HG02571 (cell line): ENCODE measurements at regions not wholly inside any gene's neighbourhood (a gene's known extent, or its start where the extent isn't known, plus 50 kb on each side); places are given as distances from the start of the nearest gene placed in this dataset.
"Not testable (repeated sequence)": the region's sequence is repeated elsewhere in the genome, so short reads cannot be mapped to it uniquely, and the experiment has no call there.

Experiments used
- ATAC-seq: cut with Tn5 transposase; IDR thresholded peaks from one replicate; pipeline ENCODE4 v1.9.1; 2021; ENCODE audit warnings: mild to moderate bottlenecking, moderate library complexity; ENCODE audit not compliant: unreplicated experiment

DNA sequence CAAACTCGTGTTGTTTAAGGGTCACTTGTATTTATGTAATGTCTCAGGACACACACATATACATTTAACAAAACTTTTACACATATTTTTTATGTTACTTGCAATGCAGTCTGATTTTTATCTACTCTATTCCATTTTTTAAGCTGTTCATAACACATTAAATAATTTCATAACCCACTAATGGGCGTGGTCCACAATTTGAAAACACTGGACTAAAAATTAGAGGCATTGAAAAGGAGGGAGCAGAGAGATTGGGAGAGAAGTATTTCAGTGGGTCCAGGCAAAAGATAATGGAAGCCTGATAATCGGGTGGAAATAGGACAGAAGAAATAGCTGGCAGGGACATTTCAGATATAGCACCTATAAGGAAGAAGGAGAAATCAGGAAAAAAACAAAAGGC, 597.3 kb upstream of the CLINT1 start:
- ATAC-seq, result no peak

DNA sequence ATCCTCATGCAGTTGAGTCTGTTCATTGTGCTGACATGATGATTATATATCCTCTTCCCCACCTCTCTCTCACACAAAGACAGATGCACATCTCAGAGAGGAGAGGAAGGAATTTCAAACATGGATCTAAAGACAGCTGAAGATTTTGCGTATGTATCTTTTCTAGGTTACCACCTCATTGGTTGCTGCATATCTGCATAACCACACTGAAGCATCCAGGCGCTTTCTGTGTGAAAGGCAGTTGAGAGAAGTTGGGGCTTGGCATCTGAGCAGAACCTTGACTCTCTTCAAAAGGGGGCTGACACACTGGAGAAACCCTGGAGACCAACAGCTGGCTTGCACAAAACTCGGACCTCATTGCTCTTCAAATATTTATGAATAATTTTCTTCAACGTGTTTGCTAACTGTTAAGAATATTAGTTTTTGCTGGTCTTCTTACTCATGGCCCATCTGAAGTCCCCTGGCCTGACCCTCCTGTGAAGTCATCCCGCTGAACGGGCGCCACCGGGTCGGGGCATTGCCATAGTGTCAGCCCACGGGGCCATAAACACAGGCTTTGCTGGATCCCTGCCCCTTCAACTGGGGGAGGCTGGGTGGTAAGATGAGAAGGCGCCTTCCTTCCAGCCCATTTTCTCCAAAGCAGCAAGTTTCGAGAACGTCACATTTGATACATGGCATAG, 593.2 kb upstream of the CLINT1 start:
- no peak for ATAC-seq

DNA sequence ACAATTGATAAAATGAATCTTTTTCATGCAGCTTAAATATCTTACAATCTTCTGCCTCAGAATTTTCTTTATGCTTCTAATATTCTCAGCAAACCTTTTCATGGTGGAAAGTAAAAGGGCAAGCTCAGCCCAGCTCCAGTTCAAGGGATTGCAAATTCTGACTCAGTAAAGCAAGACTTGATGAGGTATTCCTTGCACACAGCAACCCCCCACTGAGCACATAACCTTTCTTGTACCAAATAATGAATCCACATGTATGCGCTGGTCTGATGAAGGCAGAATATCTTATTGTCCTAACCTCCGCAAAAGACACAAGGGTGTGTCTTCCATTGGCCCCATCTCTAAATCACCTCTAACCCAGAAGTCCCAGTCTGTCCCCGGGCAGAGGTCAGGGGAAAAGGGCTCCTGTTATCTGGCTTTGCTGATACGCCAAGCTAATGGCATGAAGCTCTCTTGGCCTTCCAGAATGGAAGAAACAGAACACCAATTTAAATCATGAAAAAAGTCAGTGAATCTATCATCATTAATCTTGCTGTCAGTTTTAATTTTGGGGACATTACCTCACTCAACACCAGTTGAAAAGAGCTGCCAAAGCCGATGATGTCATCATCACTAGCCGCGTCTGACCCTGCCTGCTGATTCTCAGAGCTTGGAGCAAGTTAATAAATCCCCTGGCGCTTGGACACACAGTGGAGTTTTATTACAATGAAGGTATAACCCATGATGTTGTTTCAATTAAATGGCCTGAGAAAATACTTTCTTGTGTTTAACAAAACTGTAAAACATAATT, 592.5 kb upstream of the CLINT1 start:
- ATAC-seq, result no peak

DNA sequence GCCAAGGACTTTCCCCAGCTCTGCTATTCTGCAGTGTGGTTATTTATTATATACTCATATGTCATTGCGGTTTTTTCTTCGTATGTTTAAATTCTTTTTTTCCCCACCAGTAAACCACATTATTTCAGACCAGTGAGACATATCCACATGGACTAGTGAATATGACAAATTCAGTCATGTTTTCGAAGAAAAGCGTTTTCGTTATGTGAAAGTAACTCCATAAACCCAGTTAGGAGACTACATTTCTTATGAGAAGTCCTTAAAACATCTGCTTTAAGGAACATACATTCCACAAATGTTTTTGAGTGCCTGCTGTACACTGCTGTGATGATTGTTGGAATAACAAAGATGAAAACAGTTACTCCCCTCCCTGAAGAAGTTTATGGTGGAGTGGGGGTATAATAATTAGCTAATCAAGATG, 591.8 kb upstream of the CLINT1 start:
- ATAC-seq, result no peak

DNA sequence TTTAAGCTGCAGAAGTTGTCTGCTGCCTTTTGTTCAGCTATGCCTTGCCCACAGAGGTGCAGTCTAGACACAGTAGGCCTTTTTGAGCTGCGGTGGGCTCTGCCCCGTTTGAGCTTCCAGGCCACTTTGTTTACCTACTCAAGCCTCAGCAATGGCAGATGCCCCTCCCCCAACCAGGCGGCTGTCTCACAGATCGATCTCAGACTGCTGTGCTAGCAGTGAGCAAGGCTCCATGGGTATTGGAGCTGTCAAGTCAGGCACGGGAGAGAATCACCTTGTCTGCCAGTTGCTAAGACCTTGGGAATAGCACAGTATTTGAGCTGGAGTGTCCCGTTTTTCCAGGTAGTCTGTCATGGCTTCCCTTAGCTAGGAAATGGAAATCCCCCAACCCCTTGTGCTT, 587.8 kb upstream of the CLINT1 start:
- ATAC-seq, result not testable (repeated sequence)

DNA sequence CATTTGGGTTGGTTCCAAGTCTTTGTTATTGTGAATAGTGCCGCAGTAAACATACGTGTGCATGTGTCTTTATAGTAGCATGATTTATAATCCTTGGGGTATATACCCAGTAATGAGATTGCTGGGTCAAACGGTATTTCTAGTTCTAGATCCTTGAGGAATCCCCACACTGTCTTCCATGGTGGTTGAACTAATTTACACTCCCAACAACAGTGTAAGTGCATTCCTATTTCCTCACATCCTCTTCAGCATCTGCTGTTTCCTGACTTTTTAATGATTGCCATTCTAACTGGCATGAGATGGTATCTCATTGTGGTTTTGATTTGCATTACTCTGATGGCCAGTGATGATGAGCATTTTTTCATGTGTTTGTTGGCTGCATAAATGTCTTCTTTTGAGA, 580.3 kb upstream of the CLINT1 start:
- ATAC-seq, result not testable (repeated sequence)

DNA sequence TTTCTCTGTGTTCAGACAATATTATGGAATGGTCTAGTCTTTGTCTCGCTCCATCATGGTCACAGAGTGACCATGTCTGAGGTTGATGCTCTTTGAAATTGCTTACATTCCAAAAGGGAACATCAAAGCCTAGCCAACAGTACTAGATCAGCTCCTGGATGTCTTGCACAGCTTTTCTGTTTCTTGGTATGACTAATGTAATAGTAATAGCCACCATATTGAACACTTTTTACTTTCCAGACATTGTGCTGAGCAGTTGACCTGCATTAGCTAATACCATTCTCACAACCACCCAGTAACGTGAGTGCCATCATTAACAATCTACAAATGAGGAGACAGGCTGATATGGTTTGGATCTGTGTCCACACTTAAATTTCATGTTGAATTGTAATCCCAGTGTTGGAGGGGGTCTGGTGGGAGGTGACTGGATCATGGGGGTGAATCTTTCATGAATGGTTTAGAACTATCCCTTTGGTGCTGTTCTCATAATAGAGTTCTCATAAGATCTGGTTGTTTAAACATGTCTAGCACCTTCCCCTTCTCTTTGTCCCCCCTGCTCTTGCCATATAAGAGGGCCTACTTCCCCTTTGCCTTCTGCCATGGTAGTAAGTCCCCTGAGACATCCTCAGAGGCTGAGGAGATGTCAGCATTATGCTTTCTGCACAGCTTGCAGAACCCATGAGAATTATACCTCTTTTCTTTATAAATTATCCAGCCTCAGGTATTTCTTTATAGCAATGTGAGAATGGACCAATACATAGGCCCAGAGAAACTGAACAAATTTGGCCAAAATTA, 577.5 kb upstream of the CLINT1 start:
- no peak for ATAC-seq

DNA sequence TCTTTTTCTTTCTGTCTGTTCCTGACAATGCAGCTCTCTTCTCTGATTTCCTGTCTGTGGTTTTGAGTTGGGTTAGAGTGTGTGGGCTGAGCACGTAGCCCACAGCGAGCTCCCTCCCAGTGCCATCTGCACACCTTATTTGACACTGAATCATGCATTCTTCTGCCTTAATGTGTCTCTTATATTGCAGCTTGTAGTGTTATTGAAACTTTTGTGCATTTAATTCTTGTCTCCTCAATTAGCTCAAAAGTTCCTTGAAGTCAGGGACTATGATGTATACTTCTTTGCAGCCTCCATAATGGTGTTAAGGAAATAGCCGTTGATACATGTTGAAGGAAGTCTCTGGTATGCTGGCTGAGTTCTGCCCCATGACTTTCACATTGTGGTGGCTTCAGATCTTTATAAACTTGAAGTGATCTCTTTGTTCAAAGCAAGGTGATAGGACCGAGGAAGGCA, 576.2 kb upstream of the CLINT1 start:
- ATAC-seq, result peak; percentile 61

DNA sequence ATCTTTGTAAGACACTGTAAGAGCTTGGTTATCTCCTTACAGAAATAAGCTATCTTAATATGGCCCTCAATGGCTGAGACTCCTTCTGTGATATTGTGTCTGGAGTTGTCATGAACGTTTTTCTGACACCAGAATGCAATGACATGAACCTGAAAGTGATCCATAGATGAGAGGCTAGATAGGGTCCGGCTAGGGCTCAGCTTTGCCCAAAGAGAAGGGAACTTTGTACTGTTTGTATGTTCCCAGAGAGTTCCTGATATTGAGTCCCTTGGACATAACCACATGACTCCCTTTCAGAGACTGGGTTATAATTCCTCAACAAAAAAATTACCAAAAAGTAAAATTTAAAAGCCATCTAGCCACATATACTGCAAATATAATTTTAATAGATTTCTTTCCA, 575.8 kb upstream of the CLINT1 start:
- ATAC-seq, result no peak

DNA sequence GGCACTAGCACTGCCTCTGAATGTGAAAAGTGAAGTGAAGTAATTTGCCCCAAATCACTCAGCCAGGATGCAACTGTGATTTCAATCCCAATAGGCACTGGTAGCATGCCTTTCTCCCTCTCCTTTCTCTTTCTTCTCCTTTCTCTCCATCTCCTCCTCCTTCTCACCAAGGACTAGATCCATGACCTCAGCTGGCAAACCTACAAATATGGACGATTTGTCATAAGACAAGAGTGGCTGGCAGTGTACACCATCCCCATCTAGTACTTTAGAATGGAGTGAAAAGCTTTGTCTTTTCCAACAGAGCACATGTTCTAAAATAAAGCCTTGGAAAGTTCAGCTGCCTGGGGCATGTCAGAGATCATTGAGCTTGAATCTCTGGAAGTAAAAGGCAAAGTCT, 574.7 kb upstream of the CLINT1 start:
- no peak for ATAC-seq

DNA sequence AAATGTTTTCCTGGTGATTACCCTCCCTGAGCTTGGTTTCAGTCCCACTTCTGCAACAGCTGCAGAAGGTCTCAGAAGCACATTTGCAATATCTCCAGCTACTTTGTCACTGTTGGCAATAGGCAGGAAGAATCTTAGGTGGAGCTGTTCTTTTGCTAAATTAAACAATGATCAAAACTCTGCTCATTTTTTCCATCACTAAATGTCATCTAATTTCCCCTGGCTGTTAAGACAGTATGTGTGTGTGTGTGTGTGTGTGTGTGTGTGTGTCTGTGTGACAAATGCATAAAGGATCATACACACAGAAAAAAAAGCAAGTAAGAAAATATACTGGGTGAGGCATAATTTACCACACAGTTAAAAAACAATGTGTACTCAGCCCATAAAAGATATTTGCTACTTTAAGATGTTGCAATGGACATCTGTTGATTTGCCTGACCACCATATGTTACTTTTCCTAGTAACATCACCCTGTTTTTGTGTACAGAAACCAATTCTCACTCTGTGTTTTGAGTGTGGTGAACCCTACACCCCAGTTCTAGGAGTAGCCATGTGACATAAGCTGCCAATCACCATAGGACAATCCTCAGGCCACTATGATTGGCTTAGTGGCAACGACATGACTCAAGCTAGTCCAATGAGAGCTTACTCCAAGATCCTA, 572.6 kb upstream of the CLINT1 start:
- ATAC-seq, result peak; percentile 54

DNA sequence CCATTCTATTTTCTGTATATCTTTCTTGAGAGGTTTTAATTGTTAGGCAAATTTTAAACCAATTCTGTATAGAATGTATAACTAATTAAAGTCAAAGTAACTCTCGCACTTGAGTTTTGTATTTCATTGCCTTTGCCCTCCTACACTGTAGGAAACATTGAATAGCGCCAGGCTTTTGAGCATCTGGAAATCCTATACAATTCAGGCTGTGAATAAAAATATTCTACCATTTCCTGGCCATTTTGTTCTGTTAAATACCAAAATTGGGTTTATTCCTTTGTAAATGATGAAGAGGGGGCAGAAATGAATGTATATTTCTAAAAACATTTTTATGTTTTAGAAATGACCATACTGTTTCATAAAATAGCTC, 571.8 kb upstream of the CLINT1 start:
- ATAC-seq, result no peak

DNA sequence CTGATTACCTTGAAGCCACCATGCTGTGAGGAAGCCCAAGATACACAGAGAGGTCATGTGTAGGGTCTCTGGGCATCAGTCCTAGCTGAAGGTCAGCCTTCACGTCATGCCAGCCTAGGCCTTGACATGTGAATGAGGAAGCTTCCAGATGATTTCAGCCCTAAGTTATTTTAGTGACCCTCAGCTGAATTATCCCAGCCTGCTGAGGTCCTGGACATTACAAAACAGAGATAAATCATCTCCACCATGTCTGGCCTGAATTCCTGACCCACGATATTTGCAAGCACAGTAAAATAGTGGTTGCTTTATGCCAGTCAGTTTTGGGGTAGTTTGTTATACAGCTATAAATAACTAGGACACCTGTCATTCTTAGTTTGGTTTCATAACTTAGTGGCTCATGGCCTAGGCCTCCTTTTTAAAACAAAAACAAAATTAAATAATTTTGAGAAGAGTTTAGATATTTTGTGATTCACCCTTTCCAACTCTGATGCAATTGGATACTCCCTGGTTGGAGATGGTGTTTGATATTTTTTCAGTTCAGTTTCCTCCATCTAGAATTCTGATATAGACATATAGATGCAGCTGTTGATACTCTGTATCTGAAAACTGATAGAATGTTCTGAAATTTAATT, 571.3 kb upstream of the CLINT1 start:
- no peak for ATAC-seq

DNA sequence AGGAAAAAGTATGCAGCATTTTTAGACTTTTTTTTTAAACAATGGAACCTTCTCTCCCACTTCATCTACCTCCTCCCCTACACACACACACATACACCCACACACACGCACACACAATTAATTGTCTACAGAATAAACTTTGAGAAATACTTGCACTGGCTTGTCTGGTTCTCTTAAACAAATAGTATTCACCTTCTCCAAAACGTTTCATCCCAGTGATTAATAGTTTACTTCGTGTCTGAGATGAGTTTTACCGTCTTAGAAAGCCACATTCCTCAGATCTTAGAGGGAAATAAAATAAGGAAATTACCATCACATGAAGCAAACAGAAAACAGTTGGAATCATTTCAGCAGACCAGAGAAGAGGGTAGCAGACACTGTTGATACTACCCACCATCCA, 570.6 kb upstream of the CLINT1 start:
- no peak for ATAC-seq

DNA sequence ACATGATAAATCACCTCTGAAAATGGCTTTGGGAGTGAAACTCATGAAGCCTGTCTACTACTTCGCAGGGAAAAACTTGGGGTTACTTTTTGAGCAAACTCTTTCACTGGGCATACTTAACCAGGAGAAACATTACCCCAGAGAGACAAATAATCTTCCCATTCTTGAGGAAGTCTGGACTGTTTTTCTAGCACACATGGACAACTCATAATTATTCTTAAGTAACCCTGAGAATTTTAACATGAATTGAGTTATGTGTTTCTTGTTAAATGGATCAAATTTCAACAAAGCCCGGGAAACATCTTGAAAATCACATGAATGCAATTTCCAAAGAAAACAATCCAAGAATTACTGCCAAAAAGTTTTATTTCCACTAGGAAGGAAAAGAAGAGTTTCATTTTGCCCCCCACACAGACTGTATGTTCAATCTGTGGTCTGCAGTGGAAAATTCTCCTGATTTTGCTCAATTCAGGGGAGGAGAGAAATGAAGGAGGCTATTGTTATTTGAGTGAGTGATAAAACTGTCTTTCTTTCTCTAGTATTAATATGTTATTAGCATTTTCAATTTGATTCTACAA, 564.8 kb upstream of the CLINT1 start:
- no peak for ATAC-seq

DNA sequence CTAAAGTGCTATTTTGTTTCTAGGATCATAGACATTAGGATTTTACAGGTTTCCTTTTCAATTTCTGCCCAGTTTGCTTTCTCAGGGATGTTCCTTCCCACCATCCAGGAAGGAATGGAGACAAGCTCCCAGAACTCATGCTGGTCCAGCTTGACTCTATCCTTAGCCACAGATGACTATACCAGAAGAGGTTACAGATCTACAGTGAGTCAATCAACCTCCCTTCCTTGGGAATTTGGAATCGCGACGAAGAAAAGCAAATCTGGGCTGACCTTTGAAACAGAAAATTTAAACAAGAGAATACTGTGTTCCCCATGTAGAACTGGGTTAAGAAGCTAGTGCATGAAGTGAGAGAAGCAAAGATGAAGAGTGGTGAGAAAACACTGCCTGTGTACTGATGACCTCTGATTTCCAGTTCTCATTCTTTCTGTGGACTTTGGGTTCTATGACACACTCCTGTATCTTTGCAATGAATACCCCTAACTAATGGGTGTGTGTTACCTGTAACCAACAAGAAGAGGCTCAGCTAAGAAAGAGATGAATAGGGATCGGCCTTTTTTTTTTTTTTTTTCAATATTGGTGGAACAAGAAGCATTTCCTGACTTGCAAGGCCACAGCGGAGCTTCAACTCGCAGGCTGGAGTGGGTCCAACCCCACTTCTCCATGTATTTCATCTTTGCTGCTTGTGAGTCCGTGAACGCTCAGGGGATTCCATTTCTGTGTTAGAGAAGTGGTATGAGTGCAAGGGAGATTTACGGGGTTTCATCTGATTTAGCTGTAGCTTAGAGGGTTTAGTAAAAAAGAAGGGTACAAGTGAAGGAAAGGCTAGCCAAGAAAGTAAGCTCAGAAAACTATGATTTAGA, 563.9 kb upstream of the CLINT1 start:
- no peak for ATAC-seq

DNA sequence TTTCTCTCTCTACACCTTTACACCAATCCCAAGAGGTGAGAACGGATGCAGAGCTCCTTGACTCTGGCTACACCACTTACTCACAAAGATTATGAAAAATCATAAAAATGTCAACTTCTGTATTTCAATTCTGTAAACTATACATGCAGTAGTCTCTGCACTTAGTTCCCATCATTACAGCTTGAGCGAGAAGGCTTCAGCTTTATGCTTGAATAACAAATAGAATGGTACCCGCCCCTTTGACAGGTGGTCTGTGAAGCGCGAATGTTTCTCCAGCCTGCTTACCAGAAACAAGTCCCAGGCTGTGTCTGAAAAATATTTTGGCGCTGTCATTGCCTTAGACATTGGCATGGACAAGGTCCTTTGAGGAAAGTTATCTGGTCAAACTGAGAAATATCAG, 562.4 kb upstream of the CLINT1 start:
- ATAC-seq, result no peak

DNA sequence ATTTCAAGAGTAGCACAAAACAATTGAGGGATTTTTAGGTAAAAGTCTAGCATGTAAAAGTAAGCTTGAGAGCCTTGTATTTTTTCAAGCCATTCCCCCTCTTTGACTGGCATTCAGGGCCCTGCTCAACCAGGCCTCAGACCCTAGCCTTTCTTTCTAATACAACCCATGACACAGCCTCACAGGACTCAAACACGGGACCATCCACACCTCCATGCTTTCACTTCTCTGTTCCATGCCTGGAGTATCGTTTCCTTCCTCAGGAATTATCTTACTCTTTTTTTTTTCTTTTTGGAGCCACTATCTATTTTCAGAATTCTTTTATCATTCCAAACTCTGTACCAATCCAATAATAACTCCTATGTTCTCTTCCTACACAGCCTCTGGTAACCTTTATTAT, 560.2 kb upstream of the CLINT1 start:
- no peak for ATAC-seq

DNA sequence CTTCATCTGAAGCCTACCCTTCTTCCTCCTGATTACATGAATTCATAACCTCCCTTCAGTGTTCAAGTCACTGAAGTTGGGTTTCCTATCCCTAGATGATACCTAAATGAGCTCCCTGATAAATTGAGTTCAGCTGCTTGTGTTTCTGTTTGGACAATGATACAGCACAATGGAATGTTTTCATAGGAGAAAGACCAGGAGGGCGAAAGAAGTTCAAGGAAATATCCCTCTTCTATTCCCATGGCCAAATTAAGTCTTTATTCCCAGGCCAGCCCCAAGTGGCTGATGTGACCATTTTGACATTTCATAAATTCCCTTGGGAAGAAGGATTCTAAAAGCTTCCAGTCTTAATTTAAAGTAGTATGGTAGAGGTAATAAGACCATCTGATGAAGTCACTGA, 555.8 kb upstream of the CLINT1 start:
- no peak for ATAC-seq
